Hippocampal formation (tissue), 2 donors: ENCODE measurements at regions not wholly inside any gene's neighbourhood (a gene's known extent, or its start where the extent isn't known, plus 50 kb on each side); places are given as distances from the start of the nearest gene placed in this dataset.

ENCODE experiments used
- DNase-seq, 2 donors: peaks; one replicate each; lab custom pipeline; 2025; lab: John Stamatoyannopoulos, UW

DNA sequence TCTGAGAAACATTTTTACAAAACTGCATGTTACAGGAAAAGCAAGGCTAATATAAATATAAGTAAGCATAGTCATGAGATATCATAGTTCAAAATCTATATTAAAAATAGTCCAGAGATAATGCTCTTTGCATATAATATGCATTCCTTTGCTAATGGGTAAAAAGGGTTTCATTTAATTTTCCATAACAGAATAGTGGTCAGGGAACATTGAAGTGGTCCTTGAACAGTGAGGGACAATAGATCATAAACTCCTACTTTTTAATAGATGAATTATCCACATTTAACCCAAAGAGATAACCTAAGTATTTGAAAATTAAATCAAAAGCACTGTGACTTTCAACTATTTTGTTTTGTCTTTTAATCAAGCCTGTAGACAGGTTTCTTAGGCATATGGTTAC, 243.1 kb upstream of the ADGRB3 start:
- no peak for DNase-seq

DNA sequence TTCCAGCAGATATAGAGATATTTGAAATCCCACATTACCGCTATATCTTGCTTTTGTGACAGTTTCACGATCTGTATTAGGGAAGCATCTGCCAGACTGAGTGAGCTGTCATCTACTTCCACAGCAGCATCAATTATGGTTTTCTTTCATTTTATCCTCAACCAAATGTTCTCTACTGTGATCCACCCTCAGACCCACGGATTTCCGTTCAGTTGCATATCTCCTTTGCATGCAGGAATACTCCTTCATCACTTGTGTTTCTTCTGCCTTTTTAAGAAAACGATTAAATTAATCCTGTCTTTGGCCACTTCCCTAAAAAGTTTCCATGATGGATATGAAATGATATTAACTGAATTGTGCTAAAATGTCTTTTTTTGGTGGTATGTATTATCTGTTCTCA, 262.1 kb upstream of the ADGRB3 start:
- no peak for DNase-seq

DNA sequence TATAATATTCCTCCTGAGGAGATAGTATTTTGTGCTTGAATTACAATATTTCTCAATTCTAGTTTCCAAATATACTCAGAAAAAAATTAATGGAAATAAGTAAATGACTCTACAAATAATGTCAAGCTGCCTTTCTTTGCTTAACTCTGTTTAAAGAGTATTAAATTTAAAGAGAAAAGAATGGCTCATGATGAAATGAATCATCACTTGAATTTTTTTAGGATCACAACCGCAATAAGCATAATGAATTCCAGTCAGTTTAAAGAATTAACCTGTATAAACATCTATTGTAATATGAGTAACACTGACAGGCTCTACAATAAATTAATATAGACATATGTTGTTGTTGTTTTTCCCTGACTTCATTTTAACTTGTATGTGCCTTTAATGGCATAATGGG, 266.2 kb upstream of the ADGRB3 start:
- no peak for DNase-seq

DNA sequence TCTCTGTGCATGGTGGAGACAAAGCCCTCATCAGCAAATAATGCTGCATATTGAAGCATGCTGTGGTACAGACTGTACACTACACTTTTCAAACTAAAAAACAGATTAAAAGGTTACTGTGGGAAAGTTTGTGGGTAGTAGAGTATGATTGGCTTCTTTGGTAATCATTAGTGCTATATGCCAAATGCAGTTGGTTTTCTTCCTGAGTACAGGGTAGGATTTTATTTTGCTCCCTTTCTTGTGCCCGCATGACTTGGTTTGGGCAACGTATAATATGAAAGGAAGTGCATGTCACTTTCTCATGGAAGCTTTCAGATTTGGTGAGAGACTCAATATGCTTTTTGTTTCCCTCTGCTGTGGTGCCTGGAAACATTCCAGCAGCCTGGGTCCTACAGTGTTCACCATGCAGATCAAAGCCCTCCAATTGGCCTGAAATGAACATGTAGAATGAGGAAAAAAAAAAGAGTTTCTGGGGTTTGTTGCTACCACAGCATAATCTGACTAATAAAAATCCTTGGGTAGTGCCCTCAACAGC, 270.7 kb upstream of the ADGRB3 start:
- DNase-seq = no peak

DNA sequence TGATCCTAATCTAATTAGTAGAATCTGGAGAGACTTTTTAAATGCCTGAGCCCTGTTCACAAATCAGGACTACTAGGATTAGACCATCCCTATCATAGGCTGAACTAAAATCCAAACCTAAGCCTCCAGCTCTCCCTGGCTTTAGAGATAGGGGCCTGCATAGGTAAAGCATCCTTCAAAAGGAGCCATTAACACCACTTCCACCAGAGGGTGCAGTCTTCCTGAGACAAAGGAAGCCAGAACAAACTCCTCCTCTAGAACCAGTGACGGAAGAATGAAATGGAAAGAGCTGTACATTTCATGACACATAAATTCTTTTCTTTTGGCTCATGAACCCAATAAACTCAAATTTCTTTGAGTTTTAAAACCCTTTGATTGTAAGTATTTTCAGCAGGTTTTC, 291.2 kb upstream of the ADGRB3 start:
- no peak for DNase-seq

DNA sequence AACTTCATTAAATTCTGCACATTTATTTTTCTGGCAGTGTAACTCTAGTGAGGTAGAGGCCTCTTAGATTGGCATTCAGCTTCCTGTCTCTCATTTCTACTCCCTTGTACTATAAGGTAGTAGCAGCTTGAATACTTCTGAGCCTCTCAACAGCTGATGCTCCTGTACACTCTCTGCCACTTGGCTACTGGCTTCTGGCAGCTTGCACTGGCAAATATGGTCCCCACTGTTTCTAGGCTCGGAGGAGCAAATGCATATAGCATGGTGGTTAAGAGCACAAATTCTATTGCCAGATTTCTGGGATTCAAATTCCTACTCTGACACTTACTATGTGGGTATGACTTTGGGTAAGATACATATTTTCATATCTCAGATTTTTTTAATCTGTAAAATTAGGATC, 292.8 kb upstream of the ADGRB3 start:
- no peak for DNase-seq

DNA sequence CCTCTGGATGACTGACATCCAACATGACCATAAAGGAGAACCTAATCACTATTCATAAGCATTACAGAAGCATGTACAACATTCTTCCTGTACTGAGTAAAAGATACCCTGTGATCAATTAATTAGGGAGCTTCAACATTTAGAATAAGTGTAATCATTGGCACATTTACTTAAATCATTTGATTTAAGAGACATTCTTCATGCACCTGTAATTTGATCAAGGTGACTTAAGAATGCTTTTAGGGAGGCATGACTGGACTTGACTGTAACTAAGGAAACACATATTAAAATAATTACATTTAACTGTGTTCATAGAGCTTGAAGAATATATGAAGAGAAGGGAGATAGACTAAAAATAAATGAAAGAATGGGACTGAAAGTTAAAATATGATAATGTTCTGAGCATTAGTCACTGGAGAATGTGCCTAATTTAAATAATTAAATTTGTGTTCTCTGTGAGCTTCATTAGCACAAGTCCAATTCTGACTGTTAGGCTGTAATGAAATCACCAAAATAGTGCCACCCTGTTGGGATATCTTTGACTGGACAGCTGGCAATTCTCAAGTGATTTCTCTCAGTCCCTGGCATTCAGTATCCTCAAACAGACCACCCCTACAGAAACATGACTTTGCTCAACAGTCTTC, 295.5 kb upstream of the ADGRB3 start:
- no peak for DNase-seq

DNA sequence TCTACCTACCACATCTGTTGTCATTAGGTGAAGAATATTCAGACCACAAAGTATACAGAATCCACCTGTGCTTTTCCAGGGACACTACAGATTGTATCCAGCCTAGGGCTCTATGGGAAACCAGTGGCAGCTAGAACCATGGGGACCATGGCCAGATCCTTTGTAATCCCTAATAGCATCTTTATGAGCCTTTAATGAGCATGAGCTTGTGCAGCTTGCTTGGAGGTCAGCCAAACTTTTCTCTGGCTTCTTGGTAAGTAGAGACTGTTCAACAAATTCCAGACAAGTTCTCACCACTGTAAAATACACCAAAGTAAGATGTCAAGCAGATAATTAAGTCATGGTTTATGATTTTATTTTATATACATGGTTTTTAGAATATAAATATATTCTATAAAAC, 301.6 kb upstream of the ADGRB3 start:
- no peak for DNase-seq

DNA sequence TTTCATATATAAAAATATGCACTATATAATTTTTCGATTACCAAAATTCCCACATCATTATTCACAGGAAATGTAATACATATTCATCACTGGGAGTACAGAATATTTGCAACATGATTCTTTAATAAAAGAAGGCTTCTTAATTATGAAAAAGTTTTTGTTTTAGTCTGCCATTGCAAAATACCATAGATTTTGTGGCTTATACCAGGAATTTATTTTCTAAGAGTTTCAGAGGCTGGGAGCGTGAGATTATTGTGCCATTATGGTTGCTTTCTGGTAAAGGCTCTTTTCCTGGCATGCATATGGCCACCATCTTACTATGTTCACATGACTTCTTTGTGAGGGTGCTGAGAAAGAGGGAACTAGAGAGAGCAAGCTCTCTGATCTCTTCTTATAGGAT, 306.9 kb upstream of the ADGRB3 start:
- no peak for DNase-seq

DNA sequence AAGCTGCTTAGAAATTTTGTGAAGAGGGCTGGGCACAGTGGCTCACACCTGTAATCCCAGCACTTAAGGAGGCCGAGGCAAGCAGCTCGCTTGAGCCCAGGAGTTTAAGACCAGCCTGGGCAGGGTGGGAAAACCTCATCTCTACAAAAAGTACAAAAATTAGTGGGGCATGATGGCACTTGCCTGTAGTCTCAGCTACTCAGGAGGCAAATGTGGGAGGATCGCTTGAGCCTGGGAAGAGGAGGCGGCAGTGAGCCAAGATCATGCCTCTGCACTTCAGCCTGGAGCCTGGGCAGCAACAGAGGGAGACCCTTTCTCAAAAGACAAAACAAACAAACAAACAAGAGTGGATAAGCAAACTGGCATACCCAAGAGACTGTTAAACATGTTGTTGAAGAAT, 308.3 kb upstream of the ADGRB3 start:
- DNase-seq = no peak

DNA sequence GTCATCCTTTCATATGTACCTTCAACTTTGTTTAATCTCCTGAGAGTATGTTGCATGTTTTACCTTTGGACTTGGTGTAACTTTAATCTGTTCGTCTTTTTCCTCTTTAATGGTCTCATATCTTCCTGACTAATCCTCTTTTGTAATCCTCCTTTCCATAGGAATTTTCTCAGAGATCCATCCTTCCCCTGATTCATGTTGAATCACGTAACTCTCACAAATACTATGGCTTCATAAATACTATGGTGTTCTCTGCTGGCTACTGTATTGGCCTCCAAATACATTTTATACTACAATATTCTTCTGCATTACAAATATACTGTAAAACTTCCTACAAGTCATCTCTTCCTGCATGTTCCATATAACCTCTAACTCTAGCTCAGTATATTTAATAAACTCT, 317.7 kb upstream of the ADGRB3 start:
- DNase-seq = no peak

DNA sequence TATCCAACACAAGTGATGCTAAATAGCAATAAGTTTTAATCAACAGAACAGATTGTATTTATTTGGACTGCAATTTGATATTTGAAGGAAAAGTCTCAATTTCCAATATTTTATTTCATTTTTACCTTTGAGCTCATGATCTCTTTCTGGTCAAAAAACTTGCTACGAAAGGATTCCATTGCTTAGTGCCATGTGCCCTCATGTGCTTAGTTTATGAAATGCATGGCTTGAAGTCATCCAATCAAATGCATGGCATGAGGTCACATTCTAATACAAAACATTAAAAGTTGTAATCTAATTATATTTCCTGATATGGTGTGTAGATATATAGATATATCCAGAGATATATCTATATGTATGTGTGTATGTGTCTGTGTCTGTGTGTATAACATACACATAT, 321.2 kb upstream of the ADGRB3 start:
- DNase-seq = no peak

DNA sequence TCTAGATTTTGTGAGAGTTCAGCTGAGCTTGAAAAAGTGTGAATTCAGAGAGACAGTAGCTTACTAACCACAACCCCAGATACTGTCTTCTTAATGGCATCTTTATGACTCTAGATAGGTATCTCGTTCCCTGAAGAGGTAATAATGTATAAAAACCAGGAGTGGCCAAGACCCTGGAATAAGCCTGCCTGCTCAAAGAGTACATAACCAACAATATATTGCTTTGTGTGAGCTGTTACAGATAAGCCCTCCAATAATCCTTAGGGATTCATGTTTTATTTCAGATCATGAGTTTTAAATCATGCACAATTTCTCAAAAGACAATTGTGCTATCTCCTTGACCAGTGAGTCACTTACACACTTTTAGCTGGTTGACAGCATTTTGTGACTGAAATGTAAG, 327.8 kb upstream of the ADGRB3 start:
- no peak for DNase-seq

DNA sequence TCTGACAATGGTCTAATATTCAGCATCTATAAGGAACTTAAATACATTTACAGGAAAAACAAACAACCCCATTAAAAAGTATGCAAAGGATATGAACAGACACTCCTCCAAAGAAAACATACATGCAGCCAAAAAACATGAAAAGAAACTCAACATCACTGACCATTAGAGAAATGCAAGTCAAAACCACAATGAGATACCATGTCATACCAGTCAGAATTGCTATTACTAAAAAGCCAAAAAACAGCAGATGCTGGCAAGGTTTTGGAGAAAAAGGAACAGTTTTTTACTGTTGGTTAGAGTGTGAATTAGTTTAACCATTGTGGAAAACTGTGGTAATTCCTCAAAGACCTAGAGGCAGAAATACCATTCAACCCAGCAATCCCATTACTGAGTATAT, 339.0 kb upstream of the ADGRB3 start:
- DNase-seq = no peak

DNA sequence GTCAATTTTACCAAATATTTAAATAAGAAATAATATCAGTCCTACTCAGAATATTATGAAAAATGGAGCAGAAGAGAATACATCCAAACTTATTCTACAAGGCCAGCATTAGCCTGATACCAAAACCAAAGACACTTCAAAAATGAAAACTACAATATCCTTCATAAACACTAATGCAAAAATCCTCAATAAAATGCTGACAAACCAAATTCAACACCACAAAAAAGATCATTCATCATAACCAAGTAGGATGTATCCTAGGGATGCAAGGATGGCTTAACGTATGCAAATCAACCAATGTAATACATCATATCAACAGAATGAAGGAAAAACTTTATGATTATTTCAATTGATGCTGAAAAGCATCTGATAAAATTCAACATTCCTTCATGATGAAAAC, 352.4 kb upstream of the ADGRB3 start:
- DNase-seq = no peak

DNA sequence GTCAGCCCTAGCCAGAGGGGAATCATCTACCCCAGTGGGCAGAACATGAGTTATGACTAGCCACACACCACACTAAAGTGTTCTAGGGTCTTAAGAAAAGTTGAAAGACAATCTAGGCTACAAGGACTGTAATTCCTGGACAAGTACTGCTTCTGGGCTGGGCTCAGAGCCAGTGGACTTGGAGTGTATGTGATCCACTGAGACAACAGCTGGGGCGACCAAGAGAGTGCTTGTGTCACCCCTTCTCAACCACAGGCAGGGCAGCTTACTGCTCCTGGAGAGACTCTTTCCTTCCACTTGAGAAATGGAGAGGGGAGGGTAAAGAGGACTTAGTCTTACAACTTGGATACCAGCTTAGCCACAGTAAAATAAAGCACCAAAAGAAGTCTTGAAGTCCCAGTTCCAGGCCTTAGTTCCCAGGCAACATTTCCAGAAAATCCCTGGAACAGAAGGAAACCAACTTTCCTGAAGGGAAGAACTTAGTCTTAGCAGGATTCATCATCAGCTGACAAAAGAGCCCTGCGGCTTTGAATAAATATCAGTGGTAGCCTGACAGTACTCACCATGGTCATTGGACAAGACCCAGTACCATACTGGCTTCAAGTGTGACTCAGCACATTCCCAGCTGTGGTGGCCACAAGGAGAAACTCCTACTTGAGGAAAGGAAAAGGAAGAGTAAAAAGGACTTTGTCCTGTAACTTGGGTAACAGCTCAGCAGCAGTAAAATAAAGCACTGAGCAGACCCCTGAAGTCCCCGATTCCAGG, 355.1 kb upstream of the ADGRB3 start:
- no peak for DNase-seq

DNA sequence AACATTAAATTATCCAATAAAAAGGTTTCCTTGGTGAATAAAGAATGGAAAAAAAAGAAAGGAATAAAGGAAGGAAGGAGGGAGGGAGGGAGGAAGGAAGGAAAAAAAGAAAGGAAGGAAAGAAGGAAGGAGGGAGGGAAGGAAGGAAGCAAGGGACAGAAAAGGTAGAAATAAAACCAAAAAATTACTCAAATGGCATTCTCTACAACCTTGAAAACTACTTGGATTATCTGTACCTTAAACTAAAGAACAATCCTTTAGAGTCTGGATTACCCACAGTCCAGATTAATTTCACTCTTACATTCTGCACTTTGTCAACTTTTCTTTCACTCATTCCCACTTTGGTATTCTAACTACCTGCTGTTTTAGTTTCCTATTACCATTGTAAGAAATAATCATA, 361.8 kb upstream of the ADGRB3 start:
- no peak for DNase-seq

DNA sequence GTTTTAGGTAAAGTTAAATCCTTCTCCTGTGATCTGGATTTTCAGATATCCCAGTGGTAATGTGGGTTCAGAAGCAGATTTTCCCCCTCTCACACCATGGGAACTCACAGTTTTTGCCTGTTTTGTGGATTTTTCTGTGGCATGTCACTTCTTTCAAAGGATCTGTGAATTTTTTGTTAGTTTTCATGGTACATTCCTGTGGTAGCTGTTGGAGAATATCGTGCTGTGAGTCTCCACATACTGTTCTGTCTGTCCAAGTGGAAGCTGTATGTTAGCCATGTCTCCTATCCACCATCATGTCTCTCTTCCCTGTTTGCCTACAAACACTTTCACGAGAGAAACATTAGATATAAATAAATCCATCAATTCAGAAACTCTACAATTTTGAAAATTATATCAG, 378.7 kb upstream of the ADGRB3 start:
- no peak for DNase-seq

DNA sequence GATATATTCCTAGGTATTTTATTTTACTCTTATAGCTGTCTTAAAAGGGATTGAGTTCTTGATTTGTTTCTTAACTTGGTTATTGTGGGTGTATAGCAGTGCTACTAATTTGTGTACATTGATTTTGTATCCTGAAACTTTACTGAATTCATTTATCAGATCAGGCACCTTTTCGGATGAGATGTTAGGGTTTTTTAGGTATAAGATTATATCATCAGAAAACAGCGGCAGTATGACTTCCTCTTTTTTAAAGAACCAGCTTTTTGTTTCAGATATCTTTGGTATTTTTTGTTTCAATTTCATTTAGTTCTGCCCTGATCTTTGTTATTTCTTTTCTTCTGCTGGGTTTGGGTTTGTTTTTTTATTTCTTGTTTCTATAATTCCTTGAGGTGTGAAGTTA, 382.4 kb upstream of the ADGRB3 start:
- DNase-seq = no peak

DNA sequence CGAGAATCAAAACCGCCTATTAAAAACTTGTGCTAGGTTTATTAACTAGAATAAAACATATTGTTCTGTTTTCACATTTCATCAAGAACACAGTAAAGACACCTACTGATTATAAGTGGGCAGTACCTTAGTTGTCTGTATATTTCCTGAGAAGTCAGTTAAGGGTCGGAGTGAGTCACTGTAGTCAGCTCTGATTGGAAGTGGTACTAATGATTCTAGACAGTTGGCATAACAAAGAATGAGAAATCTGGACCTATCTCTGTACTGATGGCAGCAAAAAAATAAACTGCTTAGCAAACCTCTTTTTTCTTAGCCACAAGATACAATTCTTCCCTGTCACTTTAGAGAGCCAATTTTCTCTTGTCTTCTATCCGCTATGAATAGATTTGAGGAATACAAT, 387.3 kb upstream of the ADGRB3 start:
- no peak for DNase-seq

DNA sequence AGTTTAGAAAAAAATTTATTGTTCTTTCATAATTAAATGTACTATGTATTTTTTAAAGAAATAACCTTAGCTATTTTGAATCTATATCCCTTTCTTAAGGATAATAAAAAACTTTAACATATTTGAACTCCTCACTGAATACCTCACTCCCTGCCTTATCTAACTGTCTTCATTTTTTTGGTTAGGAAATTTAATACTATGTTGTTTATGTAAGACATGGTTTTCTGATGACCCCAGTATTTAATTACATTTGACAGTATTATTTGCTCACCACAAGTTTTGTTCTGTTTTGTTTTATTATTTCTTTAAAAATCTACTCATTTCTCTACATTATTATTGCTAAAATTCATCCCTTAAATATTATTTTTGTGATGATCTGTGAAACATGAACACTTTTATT, 394.4 kb upstream of the ADGRB3 start:
- DNase-seq = no peak

DNA sequence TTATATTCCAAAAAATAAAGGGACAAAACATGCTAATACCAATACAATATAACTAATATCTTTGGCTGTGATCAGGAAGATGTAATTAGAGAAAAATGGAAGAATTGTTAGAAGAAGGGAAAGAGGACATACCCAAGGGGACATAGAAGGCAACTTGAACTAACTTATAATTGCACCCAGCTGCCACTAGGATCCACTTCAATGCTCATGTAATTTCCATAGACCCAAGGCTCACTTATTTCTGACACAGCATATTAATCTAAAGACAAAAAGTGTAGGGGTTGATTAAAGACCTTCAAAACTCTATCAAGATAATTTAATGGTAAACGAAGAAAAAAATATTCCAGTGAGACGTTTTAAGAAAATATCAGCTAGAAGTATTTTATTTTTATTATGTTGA, 396.0 kb upstream of the ADGRB3 start:
- no peak for DNase-seq

DNA sequence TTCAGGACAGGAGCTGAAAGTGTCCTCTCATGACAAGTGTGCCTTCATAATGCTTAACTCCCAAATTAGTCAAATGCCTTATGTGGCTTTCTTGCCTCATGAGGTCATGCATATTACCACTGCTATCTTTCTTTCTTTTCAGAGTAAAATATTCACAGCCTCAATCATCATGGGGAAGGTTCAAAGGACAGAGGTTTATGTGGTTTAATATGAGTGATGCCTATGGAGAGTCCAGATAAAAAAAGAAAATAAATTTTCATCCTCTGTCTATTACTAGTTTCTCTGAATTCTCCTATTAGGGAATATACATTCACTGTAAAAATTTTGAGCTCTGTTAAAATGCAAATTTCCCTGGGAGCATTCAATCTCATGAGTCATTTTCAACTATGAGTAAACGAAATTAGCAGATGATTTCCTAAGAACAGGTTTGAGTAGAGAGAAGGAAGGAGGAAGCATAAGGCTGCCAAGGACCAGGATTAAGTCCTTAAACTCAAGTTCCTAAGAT, 396.9 kb upstream of the ADGRB3 start:
- no peak for DNase-seq

DNA sequence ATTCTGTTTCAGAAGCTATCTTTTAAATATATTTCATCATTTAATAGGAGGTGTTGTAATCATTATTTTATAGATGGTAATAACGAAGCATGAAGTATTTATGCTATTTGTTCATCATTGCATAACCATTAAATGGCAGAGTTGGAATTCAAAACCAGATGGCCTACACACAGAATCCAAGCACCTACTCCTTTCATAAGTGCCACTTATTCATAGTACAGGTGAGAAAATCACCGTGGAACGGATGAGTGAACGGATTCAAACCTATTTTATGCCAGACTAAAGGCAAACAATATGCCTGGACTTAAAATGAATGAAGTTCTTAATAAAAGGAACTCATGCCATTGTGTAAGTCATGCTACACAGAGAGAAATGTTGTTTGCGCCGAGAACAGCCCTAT, 397.9 kb upstream of the ADGRB3 start:
- DNase-seq = no peak
